ENCODE measurements at regions not wholly inside any gene's neighbourhood (a gene's known extent, or its start where the extent isn't known, plus 50 kb on each side); places are given as distances from the start of the nearest gene placed in this dataset.
A peak's percentile ranks its signal among the peaks of the same experiment; 100 is the strongest.

DNA sequence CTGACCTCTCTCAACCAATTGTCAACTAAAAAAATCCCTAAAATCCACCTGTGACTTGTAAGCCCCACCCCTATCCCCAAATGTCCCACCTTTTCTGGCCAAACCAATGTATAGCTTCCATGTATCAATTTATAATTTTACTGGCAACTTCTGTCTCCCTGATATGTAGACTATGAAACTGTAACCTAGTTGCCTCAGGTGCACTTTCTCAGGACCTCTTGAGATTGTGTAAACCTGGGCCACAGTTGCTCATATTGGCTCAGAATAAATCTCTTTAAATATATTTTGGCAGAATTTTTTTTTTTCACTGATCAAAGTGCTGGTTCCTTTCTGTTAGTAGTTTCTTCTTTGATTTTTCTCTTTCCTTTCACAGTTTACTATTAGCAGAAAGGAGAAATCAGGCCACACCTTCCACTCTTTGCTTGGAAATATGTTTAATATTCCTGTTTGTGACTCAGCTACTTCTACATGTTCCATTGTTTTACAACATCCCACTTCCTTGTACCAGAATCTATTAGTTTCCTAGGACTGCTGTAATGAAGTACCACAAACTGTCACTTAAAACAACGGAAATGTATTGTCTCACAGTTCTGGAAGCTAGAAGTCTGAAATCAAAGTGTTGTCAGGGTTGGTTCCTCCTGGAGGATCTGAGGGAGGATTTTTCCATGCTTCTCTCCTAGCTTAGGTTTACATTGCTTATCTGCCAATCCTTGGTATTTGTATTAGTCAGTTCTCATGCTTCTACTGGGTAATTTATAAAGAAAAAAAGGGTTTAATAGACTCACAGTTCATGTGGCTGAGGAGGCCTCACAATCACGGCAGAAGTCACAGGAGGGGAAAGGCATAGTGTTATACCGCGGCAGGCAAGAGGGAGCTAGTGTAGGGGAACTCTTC is 801.2 kb upstream of the ARPP21 start:
- DNase-seq, result no peak

DNA sequence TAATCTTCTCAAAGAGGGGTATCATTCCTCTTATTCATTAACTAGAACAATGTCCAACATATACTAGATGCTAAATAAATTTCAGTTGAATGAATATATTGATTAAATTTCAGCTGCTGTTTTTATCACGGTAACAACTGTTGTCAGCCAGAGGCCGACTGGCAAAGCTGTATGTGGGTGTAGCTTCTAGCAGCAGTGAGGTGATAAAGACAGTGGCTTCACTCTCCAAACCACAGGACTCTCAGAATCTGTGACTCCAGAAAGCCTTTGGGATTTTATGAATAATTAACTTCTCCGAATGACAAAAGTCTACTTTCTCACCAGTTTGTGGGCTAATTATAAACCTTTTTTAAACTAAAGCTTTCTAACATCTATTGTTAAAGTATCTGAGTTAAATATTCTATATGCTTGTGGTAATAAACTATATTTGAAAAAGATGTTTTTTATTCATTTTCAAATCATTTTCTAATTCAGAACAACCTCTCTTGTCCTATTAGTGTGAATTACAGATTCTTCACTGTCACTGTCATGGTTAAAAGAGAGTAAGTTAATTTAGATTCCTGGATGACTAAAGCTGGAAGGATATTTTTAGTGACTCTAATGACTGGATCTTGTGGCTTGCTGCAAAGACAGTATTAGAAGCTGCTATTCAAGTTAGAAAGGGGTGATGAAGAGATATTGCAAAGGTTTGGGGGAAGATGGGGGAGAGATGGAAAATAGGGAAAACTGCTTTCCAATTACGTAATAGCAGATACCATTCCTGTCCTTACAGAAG is 796.4 kb upstream of the ARPP21 start:
- DNase-seq, result no peak

DNA sequence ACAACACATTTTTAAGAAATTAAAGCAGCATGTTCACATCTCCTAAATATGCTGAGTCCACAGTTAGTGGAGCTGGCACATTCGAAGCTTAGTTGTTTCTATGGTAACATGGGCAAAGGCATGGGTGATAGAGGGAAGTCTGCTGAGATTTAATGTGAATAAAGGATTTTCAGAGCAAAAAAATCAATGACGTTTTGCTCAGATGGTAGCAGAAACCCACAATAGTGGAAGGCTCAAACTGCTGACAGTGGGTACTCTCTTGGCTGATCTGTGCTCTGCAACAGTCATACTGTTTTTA is 795.1 kb upstream of the ARPP21 start:
- no peak for DNase-seq

DNA sequence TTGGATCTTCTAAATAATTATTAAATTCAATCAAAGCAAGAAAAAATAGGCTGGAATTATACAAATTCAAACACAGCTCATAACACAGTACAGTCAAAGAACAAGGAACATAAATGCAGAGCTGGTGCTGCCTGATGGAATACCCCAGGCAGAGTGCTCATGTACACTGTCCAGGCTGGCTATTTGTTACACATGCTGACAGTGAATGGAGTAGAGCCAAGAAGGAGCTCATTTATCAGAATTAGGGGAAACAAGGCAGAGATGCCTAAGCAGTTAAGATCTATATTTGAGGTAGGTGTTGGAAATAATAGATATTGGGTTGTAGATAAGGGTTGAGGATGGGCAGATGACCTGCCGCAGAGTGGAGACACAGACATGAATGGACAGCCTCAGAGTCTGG is 788.2 kb upstream of the ARPP21 start:
- no peak for DNase-seq

DNA sequence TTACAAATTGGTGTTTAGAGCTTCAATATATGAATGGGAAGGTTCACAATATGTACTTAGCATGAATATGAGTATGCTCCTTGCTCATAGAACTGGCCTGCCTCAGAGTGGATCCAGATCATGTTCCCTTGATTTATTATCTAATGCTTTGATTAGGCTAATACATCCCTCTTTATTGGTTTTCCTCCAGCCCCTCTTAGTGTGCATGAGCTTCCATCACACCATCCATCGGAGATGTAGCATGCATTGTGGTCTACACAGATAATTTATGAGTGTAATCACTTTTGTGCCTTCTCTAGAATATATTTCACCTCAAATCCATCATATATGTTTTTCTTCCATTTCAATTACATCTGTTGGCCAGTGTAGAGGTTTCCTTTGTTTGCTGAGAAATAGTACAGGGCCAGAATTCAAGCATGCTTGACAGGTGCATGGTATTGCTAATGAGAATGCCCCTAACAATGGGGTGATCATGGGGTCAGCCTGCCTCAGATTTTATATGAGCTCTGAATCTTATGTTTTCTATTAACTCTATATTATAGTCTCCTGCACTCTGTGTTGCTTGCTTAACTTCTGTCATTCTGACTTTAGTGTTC is 786.4 kb upstream of the ARPP21 start:
- no peak for DNase-seq

DNA sequence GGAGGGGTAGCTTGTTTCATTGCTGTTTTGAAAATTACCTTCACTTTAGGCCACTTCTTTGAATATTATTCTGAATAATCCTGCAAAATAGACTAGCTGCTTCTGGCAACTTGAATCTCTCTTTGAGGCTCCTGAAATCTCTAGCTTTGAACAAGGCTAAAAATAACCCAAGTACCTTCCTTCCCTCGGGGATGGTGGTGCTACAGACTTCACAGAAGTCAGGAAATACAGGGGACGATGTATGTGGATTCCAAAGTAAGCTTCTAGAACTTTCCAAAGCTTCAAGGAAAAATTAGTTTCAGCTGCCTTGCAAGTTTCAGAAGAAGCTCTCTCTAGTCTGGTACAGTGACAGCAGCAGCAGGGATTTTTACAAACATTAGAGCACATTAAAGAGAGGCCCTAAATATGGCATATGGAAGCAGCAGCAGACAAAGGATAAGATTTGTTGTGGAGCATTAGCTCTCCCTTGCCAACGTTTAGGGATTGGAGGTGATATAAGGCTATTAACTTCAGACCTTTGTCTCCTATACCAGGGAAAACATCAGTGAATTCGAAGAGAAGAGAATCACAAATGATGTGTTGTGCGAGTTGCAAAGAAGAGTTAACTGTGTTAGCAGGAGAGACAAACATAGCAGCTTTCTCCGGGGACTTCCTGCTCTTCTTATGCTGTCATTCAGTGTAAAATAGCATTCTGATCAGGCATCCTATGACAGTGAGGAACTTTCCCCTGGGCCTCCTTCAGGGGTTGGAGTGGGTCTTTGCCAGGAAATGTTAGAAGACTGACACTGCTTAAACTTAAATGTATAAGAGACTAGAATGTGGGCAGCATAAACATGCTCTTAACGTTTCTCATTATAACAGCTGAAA is 783.0 kb upstream of the ARPP21 start:
- DNase-seq, result peak in 1 of 4 experiments; percentile 4

DNA sequence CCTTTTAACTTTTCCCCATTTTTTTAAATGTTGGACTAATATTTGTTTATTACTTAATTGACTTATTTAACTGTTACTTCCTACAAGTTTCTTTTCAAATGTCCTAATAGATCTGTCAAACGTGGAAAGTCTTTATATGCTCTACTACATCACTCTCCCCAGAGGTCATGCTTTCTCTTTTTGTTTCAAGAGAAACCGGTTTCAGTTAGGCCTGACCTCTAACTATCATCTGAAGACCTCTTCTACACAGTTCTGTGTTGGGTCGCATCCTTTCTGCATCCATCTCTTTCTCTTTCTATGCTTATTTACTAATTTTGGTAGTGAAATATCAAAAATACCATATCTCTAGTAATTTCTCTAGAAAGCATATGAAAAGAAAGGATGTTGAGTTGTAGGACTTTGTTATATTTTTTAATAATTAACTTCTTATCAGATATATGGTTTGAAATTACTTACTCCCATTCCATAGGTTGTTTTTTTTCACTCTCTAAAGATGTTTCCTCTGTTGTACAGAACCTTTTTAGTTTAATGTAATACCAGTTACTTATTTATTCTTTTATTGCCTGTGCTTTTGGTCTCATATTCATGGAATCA is 781.2 kb upstream of the ARPP21 start:
- DNase-seq, result no peak

DNA sequence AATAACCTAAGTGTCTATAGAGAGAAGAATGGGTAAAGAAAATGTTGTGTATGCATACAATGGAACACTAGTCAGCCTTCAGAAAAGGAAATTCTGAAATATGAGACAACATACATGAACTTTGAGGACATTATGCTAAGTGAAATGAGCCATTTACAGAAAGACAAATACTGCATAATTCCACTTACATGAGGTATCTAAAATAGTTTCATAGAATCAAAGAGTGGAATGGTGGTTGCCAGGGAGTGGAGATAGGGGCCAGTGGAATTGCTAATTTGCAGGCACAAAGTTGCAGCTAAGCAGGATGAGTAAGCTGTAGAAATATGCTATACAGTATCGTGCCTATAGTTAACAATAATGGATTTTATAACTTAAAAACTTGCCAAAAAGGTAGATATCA is 779.6 kb upstream of the ARPP21 start:
- no peak for DNase-seq

DNA sequence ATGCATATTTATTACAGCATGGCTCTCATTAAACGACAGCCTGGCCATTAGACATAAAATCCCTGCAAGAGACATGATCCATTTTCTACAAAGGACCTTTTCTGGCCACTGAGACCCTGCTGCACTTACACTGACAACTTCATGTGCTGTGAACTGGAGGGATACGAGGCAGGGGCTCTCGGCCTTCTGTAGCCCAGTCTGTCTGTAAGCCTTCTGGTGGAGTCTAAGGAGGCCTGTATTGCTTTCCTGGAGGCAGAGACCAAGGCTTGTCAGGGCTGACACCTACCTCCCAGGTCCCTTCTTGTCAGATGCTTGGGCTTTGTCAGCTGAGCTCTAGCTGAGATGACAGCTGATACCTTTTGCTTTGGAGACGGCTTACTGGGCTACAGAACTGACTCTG is 776.9 kb upstream of the ARPP21 start:
- no peak for DNase-seq

DNA sequence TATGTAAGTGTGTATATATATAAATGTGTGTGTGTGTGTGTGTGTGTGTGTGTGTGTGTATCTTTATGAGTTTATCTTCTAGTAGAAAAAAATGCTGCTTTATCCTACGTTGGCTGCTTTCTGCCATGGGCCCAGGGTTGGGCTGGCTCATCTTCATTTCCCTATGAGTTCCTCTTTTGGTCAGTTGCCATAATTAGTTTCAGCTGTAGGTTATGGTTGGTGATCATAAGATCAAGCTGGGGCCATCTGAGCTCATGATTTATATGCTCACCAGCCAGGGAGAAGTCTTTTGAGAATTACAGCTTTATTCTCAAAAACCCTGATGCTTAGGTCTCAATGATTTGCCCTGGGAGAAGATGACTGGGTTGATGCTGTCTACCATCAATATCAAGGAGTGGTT is 775.8 kb upstream of the ARPP21 start:
- DNase-seq, result no peak

DNA sequence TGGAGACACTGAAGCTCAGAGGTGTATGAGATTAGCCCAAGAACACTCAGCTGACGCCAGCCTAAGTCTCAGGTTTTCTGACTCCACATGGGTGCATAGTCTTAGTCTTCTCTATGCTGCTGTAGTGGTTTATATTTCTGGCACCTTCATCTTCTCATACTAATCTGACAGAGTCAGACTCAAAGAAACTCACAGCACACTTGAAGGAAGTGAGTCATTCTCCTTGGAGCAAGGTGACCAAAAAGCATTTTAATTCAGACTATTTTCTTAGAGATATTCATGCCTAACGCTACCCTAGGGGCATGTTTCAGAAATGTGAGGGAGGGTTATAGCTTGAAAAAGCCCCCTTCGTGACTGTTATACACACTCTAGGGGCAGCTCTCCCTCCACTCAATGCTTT is 775.3 kb upstream of the ARPP21 start:
- DNase-seq, result no peak

DNA sequence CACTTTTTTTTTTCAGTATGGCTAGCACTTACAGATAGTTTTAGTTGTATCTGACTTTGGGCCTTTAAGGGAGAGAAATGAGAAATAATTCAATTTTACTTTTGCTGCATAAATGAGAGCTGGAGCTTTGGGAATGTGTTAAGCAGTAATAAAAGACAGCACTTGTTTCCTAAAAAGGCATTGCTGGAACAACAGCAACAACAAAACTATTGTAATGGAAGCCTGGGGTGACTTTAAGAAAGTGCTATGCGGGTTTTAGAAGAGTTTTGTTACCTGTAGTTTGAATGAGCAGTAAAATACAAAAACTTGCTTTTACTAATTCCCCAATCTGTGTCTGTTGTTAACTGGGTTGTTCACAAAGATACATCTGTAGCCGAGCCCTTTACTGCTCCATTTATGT is 774.0 kb upstream of the ARPP21 start:
- DNase-seq, result no peak

DNA sequence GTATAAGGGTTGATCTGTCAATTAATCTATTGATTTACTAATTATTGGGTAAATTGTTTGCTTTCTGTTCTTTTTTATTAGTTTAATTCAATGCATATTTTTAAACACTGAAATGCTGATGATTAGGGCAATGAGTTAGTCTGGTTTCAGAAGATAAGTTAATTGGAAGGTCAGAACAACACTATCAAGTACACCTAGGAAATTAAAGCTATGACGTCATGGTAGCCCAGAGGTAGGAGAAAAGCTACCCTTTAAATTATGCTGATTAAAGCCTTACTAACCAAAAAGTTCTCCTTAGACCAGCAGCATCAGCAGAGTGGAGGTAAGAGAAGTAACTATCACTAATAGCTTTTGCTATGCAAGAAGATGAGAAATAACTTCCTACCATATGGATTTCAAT is 770.4 kb upstream of the ARPP21 start:
- no peak for DNase-seq

DNA sequence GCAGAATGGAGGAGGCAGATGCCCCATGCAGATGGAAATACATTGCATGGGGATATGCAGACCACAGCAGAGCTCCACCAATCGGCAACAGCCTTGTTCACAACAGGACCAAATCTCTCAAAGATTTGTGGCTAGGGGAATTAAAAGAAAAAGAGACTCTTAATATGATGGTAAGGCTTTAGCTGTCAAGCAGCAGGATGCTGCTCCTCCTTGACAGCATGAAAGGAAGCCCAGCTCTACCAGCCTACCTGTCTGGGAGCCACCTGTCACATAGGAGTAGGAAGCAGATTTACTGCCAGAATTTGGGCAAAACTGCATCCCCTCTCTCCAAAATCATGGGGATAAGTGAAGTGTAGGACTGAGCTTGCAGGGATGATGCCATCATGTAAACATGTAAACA is 769.6 kb upstream of the ARPP21 start:
- DNase-seq, result no peak

DNA sequence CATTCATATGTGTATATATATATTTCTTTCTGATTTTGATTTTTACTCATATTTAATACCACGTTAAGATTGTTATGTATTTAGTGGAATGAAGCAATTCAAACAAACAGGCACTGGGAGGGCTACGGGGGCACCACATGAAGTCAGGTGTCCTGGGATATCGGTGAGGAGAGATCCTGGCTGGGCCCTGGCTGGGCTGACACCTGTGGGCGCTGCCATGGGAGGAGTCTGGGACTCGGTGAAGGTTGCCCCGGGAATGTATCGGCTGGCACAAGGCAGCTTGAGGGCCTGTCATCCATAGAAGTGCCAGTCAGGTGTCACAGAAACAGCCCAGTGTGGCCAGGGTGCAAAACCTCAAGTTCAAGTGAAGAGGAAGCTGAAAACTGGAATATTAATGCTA is 766.9 kb upstream of the ARPP21 start:
- DNase-seq, result no peak

DNA sequence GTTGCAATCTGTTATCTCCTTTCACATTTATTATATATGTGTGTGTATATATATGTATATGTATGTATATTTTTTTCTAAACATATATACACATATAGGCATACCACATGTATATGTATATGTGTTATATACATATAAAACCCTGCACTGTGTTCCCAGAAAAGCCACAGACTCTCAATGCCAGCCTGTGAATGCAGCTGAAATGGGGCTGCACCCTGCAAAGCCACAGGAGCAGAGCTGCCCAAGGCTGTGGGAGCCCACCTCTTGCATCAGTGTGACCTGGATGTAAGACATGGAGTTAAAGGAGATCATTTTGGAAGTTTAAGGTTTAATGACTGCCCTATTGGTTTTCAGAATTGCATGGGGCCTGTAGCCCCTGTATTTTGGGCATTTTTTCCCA is 762.3 kb upstream of the ARPP21 start:
- DNase-seq, result no peak

DNA sequence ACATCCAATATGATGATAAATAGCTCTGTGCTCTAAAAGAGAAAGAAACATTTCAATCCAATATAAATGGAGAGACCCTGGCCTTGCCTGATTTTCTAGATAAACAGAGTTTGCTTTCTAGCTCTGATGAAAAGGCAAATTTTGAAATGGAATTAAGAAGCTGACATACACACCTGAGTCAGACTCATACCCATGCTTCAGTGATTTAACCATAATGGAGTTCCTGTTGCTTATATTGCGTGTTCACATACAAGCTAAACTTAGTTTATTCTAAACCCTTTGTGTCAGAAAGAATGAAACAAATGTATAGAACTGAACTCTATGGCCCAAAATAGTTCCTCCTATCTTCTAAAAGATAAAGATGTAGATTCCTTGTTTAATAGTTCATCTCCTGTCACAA is 760.8 kb upstream of the ARPP21 start:
- DNase-seq, result no peak

DNA sequence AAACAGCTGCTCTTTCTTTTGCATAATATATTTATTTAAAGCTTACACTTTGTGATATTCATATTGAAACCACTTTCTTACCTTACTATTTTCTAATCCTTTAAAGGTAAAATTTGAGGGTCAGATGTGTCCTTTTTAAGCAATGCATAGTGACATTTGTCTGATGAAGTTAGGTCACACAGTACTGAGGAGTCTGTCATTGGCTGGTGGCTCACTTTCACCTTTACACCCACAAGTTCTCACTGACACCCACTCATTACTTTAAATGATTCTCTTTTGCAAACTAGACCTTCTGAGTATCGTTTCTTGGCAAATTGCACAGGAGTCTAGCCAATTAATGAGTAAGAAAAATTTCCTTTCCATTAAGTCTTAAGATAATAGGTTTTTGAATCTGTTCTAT is 758.3 kb upstream of the ARPP21 start:
- no peak for DNase-seq

DNA sequence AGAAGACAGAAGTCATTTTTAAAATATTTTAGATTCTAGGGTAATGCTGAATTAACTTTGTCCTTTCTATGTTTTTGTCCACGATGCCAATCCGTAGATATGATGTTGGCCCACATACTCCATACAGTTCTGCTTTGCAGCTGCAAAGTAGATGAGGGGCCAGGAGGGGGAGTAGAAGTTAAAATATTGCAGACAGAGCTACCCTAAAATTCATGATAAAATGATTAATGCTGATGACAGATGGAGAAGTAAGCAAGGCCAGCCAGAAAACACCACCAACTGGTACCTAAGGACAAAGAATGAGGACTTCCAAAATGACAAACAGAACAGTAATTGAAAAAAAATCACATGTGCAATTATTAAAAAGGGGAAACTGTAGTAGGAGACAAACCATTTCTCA is 756.6 kb upstream of the ARPP21 start:
- DNase-seq, result no peak

DNA sequence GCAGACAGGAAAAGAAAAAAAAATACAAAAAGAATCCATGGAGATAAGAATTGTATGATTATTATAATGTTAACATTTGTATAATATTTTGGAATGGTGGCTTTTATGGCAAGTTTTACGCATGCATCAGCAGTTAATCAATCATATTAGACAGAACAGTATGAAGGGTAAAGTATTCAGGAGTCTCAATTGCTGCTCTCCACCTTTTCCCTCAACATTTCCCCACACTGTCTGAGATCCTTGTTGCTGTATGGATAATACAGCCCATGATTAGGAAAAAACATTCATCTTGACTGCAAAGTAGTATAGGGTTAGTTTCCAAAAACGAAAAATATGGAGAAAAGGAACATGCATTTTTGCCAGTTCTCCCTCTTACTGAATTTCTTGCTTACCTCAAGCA is 755.3 kb upstream of the ARPP21 start:
- DNase-seq, result no peak

DNA sequence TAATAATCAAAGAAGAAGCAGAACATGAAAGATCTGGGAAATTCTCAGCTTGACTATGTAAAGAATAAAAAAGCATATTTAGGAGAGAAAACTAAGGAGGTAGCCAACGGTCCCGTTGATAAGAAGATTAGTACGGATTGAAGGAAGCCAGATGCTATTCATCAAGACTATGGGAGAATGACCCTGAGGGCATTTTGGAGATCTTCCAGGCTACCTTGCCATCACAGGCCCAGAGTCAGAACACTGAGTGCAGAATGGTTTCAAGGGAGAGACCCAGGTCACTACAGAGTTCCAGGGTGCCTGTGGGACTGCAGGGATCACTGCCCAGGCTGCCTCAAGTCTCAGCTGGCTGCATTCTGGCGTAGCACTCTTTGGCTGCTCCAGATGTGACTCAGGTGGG is 752.9 kb upstream of the ARPP21 start:
- no peak for DNase-seq

DNA sequence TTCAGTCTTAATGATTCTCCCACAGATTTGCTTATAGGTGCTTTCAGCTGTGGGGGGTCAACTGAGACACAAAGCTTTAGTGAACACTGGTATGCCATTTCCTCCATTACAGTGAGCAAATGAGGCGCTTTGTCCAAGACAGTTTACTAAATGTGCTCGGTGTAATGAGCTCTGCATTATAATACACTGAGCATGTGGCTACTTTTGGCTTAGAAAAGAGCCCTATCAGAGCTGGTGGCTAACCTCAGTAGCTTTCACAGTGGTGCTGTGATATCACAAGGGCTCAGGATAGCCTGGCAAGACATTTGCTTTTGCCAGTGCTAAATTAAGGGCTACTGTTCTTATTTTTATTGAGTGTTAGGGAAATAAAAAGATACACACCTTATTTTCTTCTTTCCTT is 749.7 kb upstream of the ARPP21 start:
- DNase-seq, result no peak

DNA sequence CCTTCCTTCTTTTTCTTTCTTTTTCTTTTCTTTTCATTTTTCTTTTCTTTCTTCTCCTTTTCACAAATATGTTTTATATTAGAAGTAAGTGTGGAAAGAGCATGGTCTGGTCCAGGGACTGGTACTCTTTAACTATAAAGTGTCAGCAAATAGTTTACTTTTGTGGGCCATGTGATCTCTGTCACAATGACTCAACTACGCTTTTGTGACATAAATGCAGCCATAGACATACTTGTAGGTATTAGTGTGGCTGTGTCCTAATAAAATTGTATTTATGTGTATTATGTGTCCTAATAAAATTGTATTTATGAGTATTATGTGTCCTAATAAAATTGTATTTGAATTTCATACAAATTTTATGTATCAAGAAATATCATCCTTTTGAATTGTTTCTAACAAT is 749.1 kb upstream of the ARPP21 start:
- no peak for DNase-seq
